GM18498 (cell line): ENCODE measurements at regions not wholly inside any gene's neighbourhood (a gene's known extent, or its start where the extent isn't known, plus 50 kb on each side); places are given as distances from the start of the nearest gene placed in this dataset.
"Not testable (repeated sequence)": the region's sequence is repeated elsewhere in the genome, so short reads cannot be mapped to it uniquely, and the experiment has no call there.

Experiments
- ATAC-seq: cut with Tn5 transposase; IDR thresholded peaks from one replicate; pipeline ENCODE4 v1.9.1; 2021; ENCODE audit warnings: mild to moderate bottlenecking, moderate library complexity; ENCODE audit not compliant: unreplicated experiment

- ATAC-seq = no peak
Measured at GRCh38 chr4:123667496-123667895, 270.9 kb downstream of the SPRY1 start.

- ATAC-seq = no peak
Measured at GRCh38 chr4:123667991-123668390, 271.4 kb downstream of the SPRY1 start.

- peak; percentile 94 for ATAC-seq
Measured at GRCh38 chr4:123671636-123672404, 275.2 kb downstream of the SPRY1 start.

GRCh38 chr4:123672987-123673386 lies 276.4 kb downstream of the SPRY1 start:
- no peak for ATAC-seq

- no peak for ATAC-seq
Measured at GRCh38 chr4:123673971-123674370, 277.4 kb downstream of the SPRY1 start.

- no peak for ATAC-seq
Measured at GRCh38 chr4:123674762-123675465, 278.3 kb downstream of the SPRY1 start.

- no peak for ATAC-seq
Measured at GRCh38 chr4:123675567-123675966, 279.0 kb downstream of the SPRY1 start.

- ATAC-seq = no peak
Measured at GRCh38 chr4:123676071-123676889, 279.7 kb downstream of the SPRY1 start.

- ATAC-seq = no peak
Measured at GRCh38 chr4:123676890-123677229, 280.3 kb downstream of the SPRY1 start.

GRCh38 chr4:123682931-123683330 lies 286.3 kb downstream of the SPRY1 start:
- no peak for ATAC-seq

- not testable (repeated sequence) for ATAC-seq
Measured at GRCh38 chr4:123684937-123685336, 288.3 kb downstream of the SPRY1 start.

GRCh38 chr4:123695531-123695930 lies 298.9 kb downstream of the SPRY1 start:
- ATAC-seq = not testable (repeated sequence)

- ATAC-seq = no peak
Measured at GRCh38 chr4:123696687-123697086, 300.1 kb downstream of the SPRY1 start.

- ATAC-seq = no peak
Measured at GRCh38 chr4:123698556-123698955, 302.0 kb downstream of the SPRY1 start.

GRCh38 chr4:123699880-123700771 lies 303.5 kb downstream of the SPRY1 start:
- ATAC-seq = no peak

- ATAC-seq = no peak
Measured at GRCh38 chr4:123701131-123701575, 304.6 kb downstream of the SPRY1 start.

GRCh38 chr4:123705419-123705818 lies 308.8 kb downstream of the SPRY1 start:
- no peak for ATAC-seq

- ATAC-seq = no peak
Measured at GRCh38 chr4:123706973-123707372, 310.4 kb downstream of the SPRY1 start.

GRCh38 chr4:123708902-123709301 lies 312.3 kb downstream of the SPRY1 start:
- no peak for ATAC-seq

- ATAC-seq = no peak
Measured at GRCh38 chr4:123709336-123709735, 312.7 kb downstream of the SPRY1 start.
